Astrocyte (in vitro differentiated cells and primary cell): ENCODE measurements at regions not wholly inside any gene's neighbourhood (a gene's known extent, or its start where the extent isn't known, plus 50 kb on each side); places are given as distances from the start of the nearest gene placed in this dataset.

Experiments used
- DNase-seq: peaks from one replicate; pipeline ENCODE4 v3.0.0-alpha.2; 2010; ENCODE audit warnings: low read depth
- FAIRE-seq: peaks from 2 replicates; lab custom pipeline; 2011; peaks lifted over from hg19 to GRCh38; lab: Jason Lieb, UNC
- H2AFZ ChIP-seq: 2 replicates; pipeline ENCODE4 v1.6.0; 2012; ENCODE audit warnings: low read depth, low read length, inconsistent platforms
- H3K27ac ChIP-seq: 2 replicates; pipeline ENCODE4 v1.5.1; 2011; ENCODE audit warnings: low read depth, low read length, inconsistent platforms
- H3K27me3 ChIP-seq: 2 replicates; pipeline ENCODE4 v1.6.0; 2011; ENCODE audit warnings: low read length, inconsistent platforms; ENCODE audit not compliant: insufficient read depth
- H3K36me3 ChIP-seq: 2 replicates; pipeline ENCODE4 v1.5.1; 2011; ENCODE audit warnings: low read length, inconsistent platforms; ENCODE audit not compliant: insufficient read depth
- H3K4me1 ChIP-seq: 2 replicates; pipeline ENCODE4 v1.5.1; 2011; ENCODE audit warnings: low read length, inconsistent platforms; ENCODE audit not compliant: insufficient read depth
- H3K4me2 ChIP-seq: 2 replicates; pipeline ENCODE4 v1.6.0; 2012; ENCODE audit warnings: low read length, inconsistent platforms
- H3K4me3 ChIP-seq: 2 replicates; pipeline ENCODE4 v1.5.1; 2011; ENCODE audit warnings: low read depth, mild to moderate bottlenecking, low read length, inconsistent platforms; ENCODE audit not compliant: insufficient read depth
- H3K79me2 ChIP-seq: 2 replicates; pipeline ENCODE4 v1.6.0; 2012; ENCODE audit warnings: mild to moderate bottlenecking, low read length, inconsistent platforms; ENCODE audit not compliant: insufficient read depth
- H3K9ac ChIP-seq: 2 replicates; pipeline ENCODE4 v1.6.0; 2012; ENCODE audit warnings: mild to moderate bottlenecking, low read length, inconsistent platforms
- H3K9me3 ChIP-seq: 2 replicates; pipeline ENCODE4 v1.5.1; 2012; ENCODE audit warnings: low read depth, mild to moderate bottlenecking, low read length, inconsistent platforms; ENCODE audit not compliant: insufficient read depth
- H4K20me1 ChIP-seq: 2 replicates; pipeline ENCODE4 v1.6.0; 2012; ENCODE audit warnings: low read length, inconsistent platforms; ENCODE audit not compliant: insufficient read depth
- H3K27ac Mint-ChIP-seq: one replicate; pipeline ENCODE4 v1.8.0; 2021; ENCODE audit warnings: mild to moderate bottlenecking, mixed read lengths; ENCODE audit not compliant: unreplicated experiment
- H3K27me3 Mint-ChIP-seq: one replicate; pipeline ENCODE4 v1.8.0; 2021; ENCODE audit warnings: low read depth, mixed read lengths; ENCODE audit not compliant: unreplicated experiment
- H3K36me3 Mint-ChIP-seq: one replicate; pipeline ENCODE4 v1.8.0; 2021; ENCODE audit warnings: low read depth, mixed read lengths; ENCODE audit not compliant: unreplicated experiment
- H3K4me1 Mint-ChIP-seq: one replicate; pipeline ENCODE4 v1.8.0; 2021; ENCODE audit warnings: low read depth, mixed read lengths; ENCODE audit not compliant: unreplicated experiment
- H3K4me3 Mint-ChIP-seq: one replicate; pipeline ENCODE4 v1.8.0; 2021; ENCODE audit warnings: mild to moderate bottlenecking, moderate library complexity, mixed read lengths; ENCODE audit not compliant: unreplicated experiment
- H3K9me3 Mint-ChIP-seq: one replicate; pipeline ENCODE4 v1.8.0; 2021; ENCODE audit warnings: mild to moderate bottlenecking, mixed read lengths; ENCODE audit not compliant: unreplicated experiment
- EZH2 ChIP-seq: IDR thresholded peaks from 2 replicates; pipeline ENCODE4 v1.6.1; 2012; ENCODE audit warnings: mild to moderate bottlenecking, low read length, inconsistent platforms; ENCODE audit not compliant: insufficient read depth
- TF ChIP-seq, protein P1 (sequence below): IDR thresholded peaks from 2 replicates; pipeline ENCODE4 v1.5.1; 2011; ENCODE audit warnings: low read depth, mild to moderate bottlenecking, inconsistent platforms, low read length, moderate library complexity; ENCODE audit not compliant: insufficient read depth

DNA sequence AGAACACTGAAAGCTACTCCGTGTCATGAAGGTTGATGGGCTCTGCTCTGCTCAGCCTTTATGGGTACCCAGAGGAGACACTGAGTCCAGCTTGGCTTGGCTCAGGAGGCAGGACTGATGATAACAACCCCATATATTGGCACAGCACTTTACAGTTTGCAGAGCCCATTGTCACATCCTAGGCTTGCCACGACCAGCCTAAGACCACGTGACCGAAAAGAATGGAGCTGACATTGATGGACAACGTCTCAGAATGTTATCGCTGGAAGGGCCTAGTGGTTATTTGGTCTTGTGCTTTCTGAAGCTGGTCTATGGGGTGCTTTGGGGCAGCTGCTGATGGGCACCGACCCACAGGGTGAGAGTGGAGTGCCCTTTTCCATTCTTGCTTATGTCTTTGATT, 72.9 kb upstream of the RUNX3 start:
- Mint-ChIP-seq H3K4me1 (peaks cover 10% of the 10 kb centered on the region), H3K27me3 (peaks cover 27% of the 10 kb centered on the region), H3K4me3 (no peak overlapping the region), H3K9me3 (no peaks in the 10 kb centered on the region), H3K27ac (no peak overlapping the region), H3K36me3 (peaks cover 2% of the 10 kb centered on the region)
- DNase-seq (no peak), FAIRE-seq (no peak)
- no peak for TF ChIP-seq EZH2
- TF ChIP-seq, protein P1, sequence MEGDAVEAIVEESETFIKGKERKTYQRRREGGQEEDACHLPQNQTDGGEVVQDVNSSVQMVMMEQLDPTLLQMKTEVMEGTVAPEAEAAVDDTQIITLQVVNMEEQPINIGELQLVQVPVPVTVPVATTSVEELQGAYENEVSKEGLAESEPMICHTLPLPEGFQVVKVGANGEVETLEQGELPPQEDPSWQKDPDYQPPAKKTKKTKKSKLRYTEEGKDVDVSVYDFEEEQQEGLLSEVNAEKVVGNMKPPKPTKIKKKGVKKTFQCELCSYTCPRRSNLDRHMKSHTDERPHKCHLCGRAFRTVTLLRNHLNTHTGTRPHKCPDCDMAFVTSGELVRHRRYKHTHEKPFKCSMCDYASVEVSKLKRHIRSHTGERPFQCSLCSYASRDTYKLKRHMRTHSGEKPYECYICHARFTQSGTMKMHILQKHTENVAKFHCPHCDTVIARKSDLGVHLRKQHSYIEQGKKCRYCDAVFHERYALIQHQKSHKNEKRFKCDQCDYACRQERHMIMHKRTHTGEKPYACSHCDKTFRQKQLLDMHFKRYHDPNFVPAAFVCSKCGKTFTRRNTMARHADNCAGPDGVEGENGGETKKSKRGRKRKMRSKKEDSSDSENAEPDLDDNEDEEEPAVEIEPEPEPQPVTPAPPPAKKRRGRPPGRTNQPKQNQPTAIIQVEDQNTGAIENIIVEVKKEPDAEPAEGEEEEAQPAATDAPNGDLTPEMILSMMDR, result no peak
- peaks cover 8% of the 10 kb centered on the region for H3K4me1 ChIP-seq
- H2AFZ ChIP-seq, result no peak overlapping the region
- H3K4me3 ChIP-seq, result no peak overlapping the region
- H4K20me1 ChIP-seq, result no peaks in the 10 kb centered on the region
- no peaks in the 10 kb centered on the region for H3K79me2 ChIP-seq
- no peaks in the 10 kb centered on the region for H3K9me3 ChIP-seq
- no peak overlapping the region for H3K27ac ChIP-seq
- H3K9ac ChIP-seq, result no peak overlapping the region
- peaks cover 13% of the 10 kb centered on the region for H3K27me3 ChIP-seq
- H3K4me2 ChIP-seq, result no peak overlapping the region
- H3K36me3 ChIP-seq, result no peaks in the 10 kb centered on the region

DNA sequence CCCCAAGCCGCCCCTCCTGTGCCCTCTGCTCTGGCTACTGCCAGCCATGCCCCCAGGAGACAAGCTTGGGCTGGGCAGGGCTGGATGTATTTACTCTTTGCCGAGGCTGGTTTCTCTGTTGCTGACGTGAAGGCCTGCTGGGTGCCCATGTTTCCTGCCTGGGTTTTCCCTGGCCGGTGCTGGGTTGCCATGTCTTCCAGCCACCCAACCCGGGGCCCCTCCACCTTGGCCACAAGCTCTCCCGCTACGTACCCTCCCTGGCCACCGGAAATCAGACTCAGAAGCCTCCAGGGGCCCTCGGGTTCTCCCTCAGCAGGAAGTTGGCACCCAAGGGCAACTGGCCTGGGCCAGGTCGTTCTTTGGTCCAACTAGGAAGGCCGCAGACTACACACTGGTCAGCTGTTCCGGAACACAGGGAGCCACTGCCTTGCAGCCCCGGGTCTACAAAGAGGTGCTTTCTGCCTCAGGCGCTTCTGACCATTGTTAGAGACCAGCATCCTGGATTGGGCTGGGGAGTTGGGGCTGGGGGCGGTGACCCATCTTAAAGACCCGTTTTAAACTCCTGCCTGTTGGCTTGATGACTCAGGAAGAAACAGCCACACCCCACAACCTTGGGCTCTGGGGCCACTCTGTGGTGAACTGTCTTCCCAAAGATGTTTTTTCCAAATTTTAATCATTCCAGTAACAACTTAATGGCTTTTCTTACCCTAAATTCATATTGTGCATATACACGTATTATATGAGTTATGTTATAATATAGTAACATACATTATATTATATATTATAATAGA, 71.2 kb upstream of the RUNX3 start:
- Mint-ChIP-seq H3K27ac (no peak overlapping the region), H3K4me3 (no peak overlapping the region), H3K36me3 (peaks cover 3% of the 10 kb centered on the region), H3K9me3 (peaks cover 3% of the 10 kb centered on the region), H3K4me1 (peaks cover under 1% of the 10 kb centered on the region), H3K27me3 (peaks cover 27% of the 10 kb centered on the region)
- Histone ChIP-seq H2AFZ (no peak overlapping the region), H3K36me3 (no peaks in the 10 kb centered on the region), H3K4me1 (peaks cover 1% of the 10 kb centered on the region), H4K20me1 (no peaks in the 10 kb centered on the region), H3K4me2 (no peak overlapping the region), H3K9me3 (no peaks in the 10 kb centered on the region), H3K9ac (no peak overlapping the region), H3K4me3 (no peak overlapping the region), H3K79me2 (no peaks in the 10 kb centered on the region), H3K27ac (no peak overlapping the region), H3K27me3 (peaks cover 5% of the 10 kb centered on the region)
- DNase-seq (no peak), FAIRE-seq (no peak)
- TF ChIP-seq EZH2, result no peak
- TF ChIP-seq, protein P1, result no peak

DNA sequence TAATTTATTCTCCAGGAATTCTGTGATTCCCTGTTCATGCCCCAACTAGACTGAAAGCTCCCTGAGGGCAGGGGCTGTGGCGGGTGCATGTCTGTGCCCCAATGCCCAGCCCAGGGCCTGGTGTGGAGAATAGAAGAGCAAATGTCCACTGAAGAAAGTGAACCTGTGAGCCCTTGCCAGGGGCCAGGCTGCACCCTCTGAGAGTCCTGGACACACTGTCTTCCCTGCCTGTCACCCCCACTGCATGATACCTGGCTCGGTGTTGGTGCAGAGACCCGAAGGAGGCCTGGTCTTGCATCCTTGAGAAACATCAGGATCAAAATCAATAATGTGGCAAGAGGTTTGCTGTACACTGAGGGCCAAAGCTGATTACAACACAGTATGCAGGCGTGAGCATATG, 69.8 kb upstream of the RUNX3 start:
- no peaks in the 10 kb centered on the region for H3K4me1 Mint-ChIP-seq
- DNase-seq, result no peak
- no peak for TF ChIP-seq EZH2
- TF ChIP-seq, protein P1, result no peak

More for the DNA sequence above, 69.8 kb upstream of the RUNX3 start:
- Histone ChIP-seq H3K9me3 (no peaks in the 10 kb centered on the region), H4K20me1 (no peaks in the 10 kb centered on the region), H3K4me3 (no peak overlapping the region), H2AFZ (no peak overlapping the region), H3K36me3 (no peaks in the 10 kb centered on the region), H3K27me3 (no peaks in the 10 kb centered on the region), H3K27ac (no peak overlapping the region), H3K4me1 (no peaks in the 10 kb centered on the region), H3K4me2 (no peak overlapping the region), H3K9ac (no peak overlapping the region), H3K79me2 (no peaks in the 10 kb centered on the region)
- Mint-ChIP-seq H3K4me3 (no peak overlapping the region), H3K9me3 (peaks cover 3% of the 10 kb centered on the region), H3K36me3 (peaks cover 3% of the 10 kb centered on the region), H3K27ac (no peak overlapping the region), H3K27me3 (peaks cover 22% of the 10 kb centered on the region)
- FAIRE-seq, result no peak
